Breast epithelium (tissue), 4 donors: ENCODE measurements at regions not wholly inside any gene's neighbourhood (a gene's known extent, or its start where the extent isn't known, plus 50 kb on each side); places are given as distances from the start of the nearest gene placed in this dataset.

ENCODE experiments used
- DNase-seq, 2 donors: peaks; one replicate each; pipeline ENCODE4 v3.0.0-alpha.2; 2019; ENCODE audit warnings: low spot score in 2 of 2
- H3K27ac ChIP-seq, 2 donors: fragments of 200-600 bp; sonication (generic) in 1 of 2; one replicate each; pipeline ENCODE4 v1.5.1; 2016 to 2019; ENCODE audit warnings: mild to moderate bottlenecking in 1 of 2
- H3K27me3 ChIP-seq, 2 donors: fragments of 200-600 bp; sonication (generic) in 1 of 2; one replicate each; pipeline versions ENCODE4 v1.5.1 to v1.6.0; 2017 to 2019; ENCODE audit warnings: control low read depth in 1 of 2, mild to moderate bottlenecking in 1 of 2
- H3K36me3 ChIP-seq: fragments of 200-600 bp; one replicate; pipeline ENCODE4 v1.5.1; 2019
- H3K4me1 ChIP-seq, 2 donors: fragments of 200-600 bp; sonication (generic); one replicate each; pipeline ENCODE4 v1.5.1; 2016 to 2019; ENCODE audit warnings: control low read depth in 1 of 2
- H3K4me3 ChIP-seq, 3 donors: fragments of 200-600 bp; sonication (generic); 1 replicate in 2 of 3; 2 replicates in 1 of 3; pipeline ENCODE4 v1.5.1; 2016 to 2019; ENCODE audit warnings: mild to moderate bottlenecking in 3 of 3, moderate library complexity in 2 of 3
- H3K9me3 ChIP-seq, 2 donors: fragments of 200-600 bp; sonication (generic) in 1 of 2; one replicate each; pipeline ENCODE4 v1.5.1; 2016 to 2019; ENCODE audit warnings: control low read depth in 1 of 2
- POLR2A ChIP-seq: fragments of 450-650 bp; IDR thresholded peaks from one replicate; pipeline ENCODE4 v1.6.1; 2016; ENCODE audit warnings: antibody characterized with exemption, mild to moderate bottlenecking, moderate library complexity
- POLR2AphosphoS5 ChIP-seq, 3 donors: sonication (generic); formaldehyde crosslinking; IDR thresholded peaks; one replicate each; pipeline ENCODE4 v1.6.1; 2017; ENCODE audit warnings: antibody characterized with exemption in 3 of 3
- intact Hi-C: fragments of 100-400 bp; cut with DNase I; formaldehyde crosslinking; loops from one replicate; pipeline ENCODE4 v1.15.1; 2023; ENCODE audit warnings: low total_unique reads
- TF ChIP-seq, protein P1 (sequence below), 3 donors: fragments of 450-650 bp; IDR thresholded peaks; one replicate each; pipeline ENCODE4 v1.5.1; 2016 to 2017; ENCODE audit warnings: antibody characterized with exemption in 3 of 3, mild to moderate bottlenecking in 3 of 3, moderate library complexity in 3 of 3

DNA sequence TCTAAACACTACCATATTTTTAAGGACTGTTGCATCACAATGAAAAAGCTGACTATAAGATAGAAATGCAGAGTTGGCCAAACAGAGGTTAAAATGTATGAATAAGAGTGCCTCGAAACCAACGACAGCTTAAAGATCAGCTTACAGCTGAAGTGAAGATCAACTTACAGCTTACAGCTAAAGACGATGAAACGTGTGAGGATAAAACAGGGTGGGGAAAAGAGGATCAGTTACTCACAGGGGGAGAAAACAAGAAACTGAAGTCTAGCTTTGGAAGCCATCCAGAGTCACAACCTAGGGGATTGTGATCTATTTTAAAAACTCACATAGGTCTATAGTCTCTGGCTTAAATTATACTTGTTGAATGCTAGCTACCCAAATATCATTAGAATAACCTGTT lies 220.0 kb downstream of the SNCAIP start:
- H3K27ac ChIP-seq, result no peak overlapping the region
- TF ChIP-seq, protein P1, sequence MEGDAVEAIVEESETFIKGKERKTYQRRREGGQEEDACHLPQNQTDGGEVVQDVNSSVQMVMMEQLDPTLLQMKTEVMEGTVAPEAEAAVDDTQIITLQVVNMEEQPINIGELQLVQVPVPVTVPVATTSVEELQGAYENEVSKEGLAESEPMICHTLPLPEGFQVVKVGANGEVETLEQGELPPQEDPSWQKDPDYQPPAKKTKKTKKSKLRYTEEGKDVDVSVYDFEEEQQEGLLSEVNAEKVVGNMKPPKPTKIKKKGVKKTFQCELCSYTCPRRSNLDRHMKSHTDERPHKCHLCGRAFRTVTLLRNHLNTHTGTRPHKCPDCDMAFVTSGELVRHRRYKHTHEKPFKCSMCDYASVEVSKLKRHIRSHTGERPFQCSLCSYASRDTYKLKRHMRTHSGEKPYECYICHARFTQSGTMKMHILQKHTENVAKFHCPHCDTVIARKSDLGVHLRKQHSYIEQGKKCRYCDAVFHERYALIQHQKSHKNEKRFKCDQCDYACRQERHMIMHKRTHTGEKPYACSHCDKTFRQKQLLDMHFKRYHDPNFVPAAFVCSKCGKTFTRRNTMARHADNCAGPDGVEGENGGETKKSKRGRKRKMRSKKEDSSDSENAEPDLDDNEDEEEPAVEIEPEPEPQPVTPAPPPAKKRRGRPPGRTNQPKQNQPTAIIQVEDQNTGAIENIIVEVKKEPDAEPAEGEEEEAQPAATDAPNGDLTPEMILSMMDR (IDR thresholded peaks at IDR 0.05), result no peak
- TF ChIP-seq POLR2A (no peak), POLR2AphosphoS5 (IDR thresholded peaks at IDR 0.05) (no peak)
- no peak overlapping the region for H3K4me3 ChIP-seq
- no peaks in the 10 kb centered on the region for H3K9me3 ChIP-seq
- H3K36me3 ChIP-seq, result no peaks in the 10 kb centered on the region
- H3K4me1 ChIP-seq, result no peaks in the 10 kb centered on the region
- no peaks in the 10 kb centered on the region for H3K27me3 ChIP-seq
- intact Hi-C loops, result no loop called here
- no peak for DNase-seq

DNA sequence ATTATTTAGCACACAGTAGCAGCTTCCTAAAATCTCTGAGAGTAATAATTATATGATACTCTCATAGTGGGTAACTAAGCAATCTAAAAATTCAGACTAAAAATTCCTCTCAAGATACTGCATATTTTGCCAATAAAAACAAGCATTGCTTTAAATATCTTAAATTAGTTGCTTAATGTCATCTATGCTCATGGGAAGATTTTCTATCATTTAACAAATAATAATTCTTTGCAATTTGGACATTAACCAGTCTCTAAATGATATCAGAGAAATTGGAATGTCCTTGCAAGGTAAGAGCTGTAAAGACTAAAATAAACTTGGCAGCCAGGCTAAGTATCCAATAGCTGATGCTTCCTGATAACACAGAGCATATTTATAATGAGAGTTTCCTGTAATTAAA lies 221.8 kb downstream of the SNCAIP start:
- Histone ChIP-seq H3K27me3 (no peaks in the 10 kb centered on the region), H3K4me3 (no peak overlapping the region), H3K9me3 (no peaks in the 10 kb centered on the region), H3K27ac (no peak overlapping the region), H3K36me3 (no peaks in the 10 kb centered on the region), H3K4me1 (no peaks in the 10 kb centered on the region)
- DNase-seq, result no peak
- no peak for TF ChIP-seq POLR2A
- no peak for TF ChIP-seq POLR2AphosphoS5 (IDR thresholded peaks at IDR 0.05)
- TF ChIP-seq, protein P1 (IDR thresholded peaks at IDR 0.05), result no peak
- intact Hi-C loops, result no loop called here

DNA sequence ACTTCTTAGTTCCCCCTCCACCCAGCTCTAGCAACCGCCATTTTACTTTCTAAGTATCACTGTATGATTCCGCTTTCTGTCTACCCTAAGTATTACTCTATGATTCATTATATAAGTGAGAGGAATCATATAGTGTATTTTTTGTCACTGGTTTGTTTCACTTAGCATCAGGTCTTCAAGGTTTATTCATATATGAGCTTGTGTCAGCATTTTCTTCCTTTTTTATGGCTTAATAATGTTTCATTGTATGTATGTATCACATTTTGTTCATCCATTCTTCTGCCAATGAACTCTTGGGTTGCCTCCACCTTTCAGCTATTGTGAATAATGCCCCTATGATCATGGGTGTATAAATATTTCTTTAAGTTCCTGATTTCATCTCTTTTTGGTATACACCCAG lies 222.8 kb downstream of the SNCAIP start:
- no peak for DNase-seq
- Histone ChIP-seq H3K27me3 (no peaks in the 10 kb centered on the region), H3K27ac (no peak overlapping the region), H3K4me1 (no peaks in the 10 kb centered on the region), H3K9me3 (no peaks in the 10 kb centered on the region), H3K4me3 (no peak overlapping the region), H3K36me3 (no peaks in the 10 kb centered on the region)
- no peak for TF ChIP-seq POLR2AphosphoS5 (IDR thresholded peaks at IDR 0.05)
- TF ChIP-seq, protein P1 (IDR thresholded peaks at IDR 0.05), result no peak
- no peak for TF ChIP-seq POLR2A
- intact Hi-C loops, result no loop called here

DNA sequence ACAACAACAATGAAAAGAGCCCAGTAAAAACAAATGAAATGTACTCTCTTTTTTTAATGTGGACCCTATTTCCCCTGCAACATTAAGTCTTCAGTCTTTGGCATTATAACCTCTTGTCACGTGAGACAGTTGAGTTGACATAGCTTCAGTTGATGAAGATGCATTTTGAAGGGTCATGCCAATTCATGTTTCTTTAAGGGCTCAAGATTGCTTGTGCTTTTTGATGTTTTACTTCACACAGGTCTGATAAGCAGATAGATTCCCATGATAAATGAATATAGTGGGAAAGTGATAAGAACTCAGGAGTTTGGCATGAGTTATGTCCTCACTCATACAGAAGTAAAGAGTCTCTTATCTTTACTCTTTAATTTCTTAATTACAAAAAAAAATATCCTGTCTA lies 229.4 kb downstream of the SNCAIP start:
- H3K27ac ChIP-seq, result no peak overlapping the region
- intact Hi-C loops, result loop anchor here (1.0 kb wide), 1 partner anchor 15 kb away; no protein-coding TSS in a partner anchor
- no peak for DNase-seq
- no peaks in the 10 kb centered on the region for H3K36me3 ChIP-seq
- no peak overlapping the region for H3K4me3 ChIP-seq
- no peaks in the 10 kb centered on the region for H3K4me1 ChIP-seq
- no peaks in the 10 kb centered on the region for H3K27me3 ChIP-seq
- no peaks in the 10 kb centered on the region for H3K9me3 ChIP-seq
- no peak for TF ChIP-seq POLR2AphosphoS5 (IDR thresholded peaks at IDR 0.05)
- no peak for TF ChIP-seq POLR2A
- TF ChIP-seq, protein P1 (IDR thresholded peaks at IDR 0.05), result no peak

DNA sequence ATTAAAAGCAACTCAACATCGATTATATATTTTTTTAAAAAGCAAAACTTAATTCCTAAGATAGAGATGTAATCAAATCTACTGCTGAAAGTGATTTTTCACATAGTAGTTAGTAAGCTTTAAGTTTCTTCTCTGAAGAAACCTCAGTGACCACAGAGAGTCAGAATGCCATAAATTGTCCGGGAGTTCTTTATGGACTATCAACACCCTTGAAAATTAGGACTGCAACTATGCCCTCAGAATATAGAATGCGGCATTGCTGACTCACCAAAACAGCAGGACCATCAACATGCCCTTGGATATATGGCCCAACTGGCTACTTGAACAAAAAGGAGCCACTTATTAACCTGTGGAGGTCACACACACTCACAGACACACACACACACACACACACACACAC lies 228.9 kb upstream of the SNX2 start:
- Histone ChIP-seq H3K27ac (no peak overlapping the region), H3K9me3 (no peaks in the 10 kb centered on the region), H3K4me3 (no peak overlapping the region), H3K4me1 (no peaks in the 10 kb centered on the region), H3K27me3 (no peaks in the 10 kb centered on the region), H3K36me3 (no peaks in the 10 kb centered on the region)
- TF ChIP-seq POLR2AphosphoS5 (IDR thresholded peaks at IDR 0.05) (no peak), POLR2A (no peak)
- TF ChIP-seq, protein P1 (IDR thresholded peaks at IDR 0.05), result no peak
- intact Hi-C loops, result no loop called here
- no peak for DNase-seq
